ENCODE measurements at regions not wholly inside any gene's neighbourhood (a gene's known extent, or its start where the extent isn't known, plus 50 kb on each side); places are given as distances from the start of the nearest gene placed in this dataset.

GRCh38 chrX:102859550-102859871 lies 77.6 kb upstream of the RAB40AL start:
- Mint-ChIP-seq H3K9me3 (no peaks in the 10 kb centered on the region), H3K4me1 (no peaks in the 10 kb centered on the region), H3K36me3 (no peaks in the 10 kb centered on the region), H3K4me3 (no peak overlapping the region), H3K27ac (no peak overlapping the region)
- ATAC-seq (no peak), DNase-seq (ENCODE audit: low spot score in 2 of 2) (no peak)

- no peak overlapping the region for H3K27ac Mint-ChIP-seq
Measured at GRCh38 chrX:102860235-102860634, 76.8 kb upstream of the RAB40AL start.

GRCh38 chrX:102863735-102864134 lies 73.3 kb upstream of the RAB40AL start:
- peaks cover 15% of the 10 kb centered on the region for H3K36me3 Mint-ChIP-seq
- H3K4me1 Mint-ChIP-seq, result no peaks in the 10 kb centered on the region
- no peaks in the 10 kb centered on the region for H3K9me3 Mint-ChIP-seq
- ATAC-seq (peak; percentile 74), DNase-seq (ENCODE audit: low spot score in 2 of 2) (peak; percentile 55 to 85)
- H3K4me3 Mint-ChIP-seq, result no peak overlapping the region
- no peak overlapping the region for H3K27ac Mint-ChIP-seq

More at GRCh38 chrX:102860235-102860634, 76.8 kb upstream of the RAB40AL start:
- Mint-ChIP-seq H3K36me3 (peaks cover 4% of the 10 kb centered on the region), H3K4me1 (no peaks in the 10 kb centered on the region), H3K4me3 (no peak overlapping the region), H3K9me3 (no peaks in the 10 kb centered on the region)
- ATAC-seq, result no peak
- no peak for DNase-seq (ENCODE audit: low spot score in 2 of 2)

GRCh38 chrX:102866981-102867656 lies 70.0 kb upstream of the RAB40AL start:
- no peaks in the 10 kb centered on the region for H3K9me3 Mint-ChIP-seq
- ATAC-seq (no peak), DNase-seq (ENCODE audit: low spot score in 2 of 2) (no peak)
- no peak overlapping the region for H3K27ac Mint-ChIP-seq
- no peaks in the 10 kb centered on the region for H3K4me1 Mint-ChIP-seq
- no peak overlapping the region for H3K4me3 Mint-ChIP-seq
- peaks cover 15% of the 10 kb centered on the region for H3K36me3 Mint-ChIP-seq

GRCh38 chrX:102883491-102883890 lies 53.6 kb upstream of the RAB40AL start:
- Mint-ChIP-seq H3K4me3 (no peak overlapping the region), H3K36me3 (no peaks in the 10 kb centered on the region), H3K27ac (no peak overlapping the region), H3K9me3 (no peaks in the 10 kb centered on the region), H3K4me1 (no peaks in the 10 kb centered on the region)
- no peak for ATAC-seq
- DNase-seq (ENCODE audit: low spot score in 2 of 2), result no peak
